ENCODE measurements at regions not wholly inside any gene's neighbourhood (a gene's known extent, or its start where the extent isn't known, plus 50 kb on each side); places are given as distances from the start of the nearest gene placed in this dataset.

- no peak overlapping the region for H3K4me2 ChIP-seq (ENCODE audit: low read length)
- H3F3A ChIP-seq (ENCODE audit: control insufficient read depth, insufficient read depth) = no peaks in the 10 kb centered on the region
- H3K27me3 ChIP-seq (ENCODE audit: control insufficient read depth, low read length) = peaks cover 50% of the 10 kb centered on the region
- H3K9me2 ChIP-seq (replicated peaks; ENCODE audit: control insufficient read depth, low read length) = no peaks in the 10 kb centered on the region
- no peak for TF ChIP-seq EZH2phosphoT487 (IDR thresholded peaks at IDR 0.05; ENCODE audit: borderline replicate concordance, low read length)
- no peak for TF ChIP-seq CTCF (IDR thresholded peaks at IDR 0.05; ENCODE audit: low read depth, low read length, poor library complexity, severe bottlenecking)
- H3K9me3 ChIP-seq (ENCODE audit: control insufficient read depth, insufficient read depth, low read length) = no peaks in the 10 kb centered on the region
- H3K4me3 ChIP-seq (ENCODE audit: low read length) = no peak overlapping the region
- peaks cover 8% of the 10 kb centered on the region for H3K4me1 ChIP-seq (ENCODE audit: control insufficient read depth, low read length)
- H3K36me3 ChIP-seq (ENCODE audit: control insufficient read depth, low read length) = no peaks in the 10 kb centered on the region
- no peaks in the 10 kb centered on the region for H3K79me2 ChIP-seq (ENCODE audit: control insufficient read depth, low read length)
- no peaks in the 10 kb centered on the region for H4K20me1 ChIP-seq (ENCODE audit: control insufficient read depth, insufficient read depth, low read depth, low read length)
- H3K27ac ChIP-seq (ENCODE audit: low read depth, low read length) = no peak overlapping the region
Measured at GRCh38 chr14:106509807-106510206, 983.4 kb downstream of the TMEM121 start.

- no peaks in the 10 kb centered on the region for H3K9me2 ChIP-seq (replicated peaks; ENCODE audit: control insufficient read depth, low read length)
- H3F3A ChIP-seq (ENCODE audit: control insufficient read depth, insufficient read depth) = no peaks in the 10 kb centered on the region
- no peaks in the 10 kb centered on the region for H3K79me2 ChIP-seq (ENCODE audit: control insufficient read depth, low read length)
- H3K4me2 ChIP-seq (ENCODE audit: low read length) = no peak overlapping the region
- no peak for TF ChIP-seq EZH2phosphoT487 (IDR thresholded peaks at IDR 0.05; ENCODE audit: borderline replicate concordance, low read length)
- no peak for TF ChIP-seq CTCF (IDR thresholded peaks at IDR 0.05; ENCODE audit: low read depth, low read length, poor library complexity, severe bottlenecking)
- H3K4me3 ChIP-seq (ENCODE audit: low read length) = no peak overlapping the region
- peaks cover 8% of the 10 kb centered on the region for H3K4me1 ChIP-seq (ENCODE audit: control insufficient read depth, low read length)
- no peak overlapping the region for H3K27ac ChIP-seq (ENCODE audit: low read depth, low read length)
- no peaks in the 10 kb centered on the region for H3K36me3 ChIP-seq (ENCODE audit: control insufficient read depth, low read length)
- H3K27me3 ChIP-seq (ENCODE audit: control insufficient read depth, low read length) = peaks cover 51% of the 10 kb centered on the region
- no peaks in the 10 kb centered on the region for H4K20me1 ChIP-seq (ENCODE audit: control insufficient read depth, insufficient read depth, low read depth, low read length)
- H3K9me3 ChIP-seq (ENCODE audit: control insufficient read depth, insufficient read depth, low read length) = no peaks in the 10 kb centered on the region
Measured at GRCh38 chr14:106511006-106511799, 984.8 kb downstream of the TMEM121 start.

- Histone ChIP-seq H3K4me2 (ENCODE audit: low read length) (no peak overlapping the region), H3K79me2 (ENCODE audit: control insufficient read depth, low read length) (no peaks in the 10 kb centered on the region), H3K9me3 (ENCODE audit: control insufficient read depth, insufficient read depth, low read length) (no peaks in the 10 kb centered on the region), H3K27ac (ENCODE audit: low read depth, low read length) (no peak overlapping the region), H4K20me1 (ENCODE audit: control insufficient read depth, insufficient read depth, low read depth, low read length) (no peaks in the 10 kb centered on the region), H3K27me3 (ENCODE audit: control insufficient read depth, low read length) (peaks cover 52% of the 10 kb centered on the region), H3K9me2 (replicated peaks; ENCODE audit: control insufficient read depth, low read length) (no peaks in the 10 kb centered on the region), H3K4me3 (ENCODE audit: low read length) (no peak overlapping the region), H3F3A (ENCODE audit: control insufficient read depth, insufficient read depth) (no peaks in the 10 kb centered on the region), H3K4me1 (ENCODE audit: control insufficient read depth, low read length) (peaks cover 2% of the 10 kb centered on the region), H3K36me3 (ENCODE audit: control insufficient read depth, low read length) (no peaks in the 10 kb centered on the region)
- TF ChIP-seq EZH2phosphoT487 (IDR thresholded peaks at IDR 0.05; ENCODE audit: borderline replicate concordance, low read length) (no peak), CTCF (IDR thresholded peaks at IDR 0.05; ENCODE audit: low read depth, low read length, poor library complexity, severe bottlenecking) (no peak)
Measured at GRCh38 chr14:106511800-106512198, 985.4 kb downstream of the TMEM121 start.

Data from DOHH2 (cell line).